WTC11 (cell line): ENCODE measurements at regions not wholly inside any gene's neighbourhood (a gene's known extent, or its start where the extent isn't known, plus 50 kb on each side); places are given as distances from the start of the nearest gene placed in this dataset.
A peak's percentile ranks its signal among the peaks of the same experiment; 100 is the strongest.

Experiments used
- ATAC-seq: fragments of 200-7000 bp; cut with Tn5 transposase; 2 replicates; pipeline ENCODE4 v1.10.0; 2021; ENCODE audit warnings: mild to moderate bottlenecking, moderate library complexity
- CTCF ChIA-PET: fragments of 300-600 bp; sonication (Branson Sonifier 250); formaldehyde crosslinking; loops from one replicate; lab custom pipeline; 2021; ENCODE audit warnings: antibody characterized with exemption; lab: Charles Lee
- POLR2A ChIA-PET: fragments of 350-600 bp; sonication (Branson Sonifier 250); formaldehyde crosslinking; loops from one replicate; lab custom pipeline; 2021; ENCODE audit warnings: antibody characterized with exemption; lab: Charles Lee
- DNase-seq: peaks from one replicate; pipeline ENCODE4 v3.0.0; 2021; ENCODE audit warnings: low spot score
- H3K27ac Mint-ChIP-seq: 2 replicates; pipeline ENCODE4 v1.8.0; 2021; ENCODE audit warnings: mixed read lengths
- H3K27me3 Mint-ChIP-seq: 2 replicates; pipeline ENCODE4 v1.8.0; 2021; ENCODE audit warnings: low read depth, mild to moderate bottlenecking, moderate library complexity, mixed read lengths
- H3K36me3 Mint-ChIP-seq: 2 replicates; pipeline ENCODE4 v1.8.0; 2021; ENCODE audit warnings: mixed read lengths
- H3K4me1 Mint-ChIP-seq: 2 replicates; pipeline ENCODE4 v1.8.0; 2022; ENCODE audit warnings: mixed read lengths
- H3K4me3 Mint-ChIP-seq: 2 replicates; pipeline ENCODE4 v1.8.0; 2021; ENCODE audit warnings: mild to moderate bottlenecking, moderate library complexity, mixed read lengths
- H3K9me3 Mint-ChIP-seq: 2 replicates; pipeline ENCODE4 v1.8.0; 2021; ENCODE audit warnings: mixed read lengths
- CREB1 ChIP-seq: sonication (generic); formaldehyde crosslinking; IDR thresholded peaks from 2 replicates; pipeline ENCODE4 v1.8.0; 2023; ENCODE audit warnings: mild to moderate bottlenecking, missing genetic modification reagents
- GABPB1 ChIP-seq: sonication (generic); formaldehyde crosslinking; IDR thresholded peaks from 2 replicates; pipeline ENCODE4 v1.8.1; 2023; ENCODE audit warnings: mild to moderate bottlenecking, missing genetic modification reagents
- GTF2I ChIP-seq: fragments of 250-450 bp; sonication (Bioruptor Pico); conservative IDR thresholded peaks from 2 replicates; pipeline ENCODE4 v1.4.0; 2021; ENCODE audit warnings: mild to moderate bottlenecking
- HMGA2 ChIP-seq: fragments of 250-450 bp; sonication (Bioruptor Pico); IDR thresholded peaks from 2 replicates; pipeline ENCODE4 v1.4.0; 2021; ENCODE audit warnings: mild to moderate bottlenecking, moderate library complexity
- MAX ChIP-seq: sonication (generic); formaldehyde crosslinking; IDR thresholded peaks from 2 replicates; pipeline ENCODE4 v1.8.0; 2022; ENCODE audit warnings: mild to moderate bottlenecking, missing genetic modification reagents
- OVOL2 ChIP-seq: fragments of 250-450 bp; sonication (Bioruptor Pico); IDR thresholded peaks from 2 replicates; pipeline ENCODE4 v1.9.0; 2021; ENCODE audit warnings: mild to moderate bottlenecking, borderline replicate concordance
- SP1 ChIP-seq: sonication (generic); formaldehyde crosslinking; conservative IDR thresholded peaks from 2 replicates; pipeline ENCODE4 v1.8.1; 2022; ENCODE audit warnings: missing genetic modification reagents
- TCF7 ChIP-seq: sonication (generic); formaldehyde crosslinking; IDR thresholded peaks from 2 replicates; pipeline ENCODE4 v1.8.0; 2022; ENCODE audit warnings: mild to moderate bottlenecking, low read depth, missing genetic modification reagents, moderate library complexity
- TEAD1 ChIP-seq: sonication (generic); formaldehyde crosslinking; IDR thresholded peaks from 2 replicates; pipeline ENCODE4 v1.8.0; 2022; ENCODE audit warnings: mild to moderate bottlenecking, missing genetic modification reagents
- ZNF121 ChIP-seq: sonication (generic); formaldehyde crosslinking; IDR thresholded peaks from 2 replicates; pipeline ENCODE4 v1.8.0; 2023; ENCODE audit warnings: missing genetic modification reagents
- ZNF232 ChIP-seq: sonication (generic); formaldehyde crosslinking; IDR thresholded peaks from 2 replicates; pipeline ENCODE4 v1.8.0; 2022; ENCODE audit warnings: mild to moderate bottlenecking, missing genetic modification reagents
- ZNF416 ChIP-seq: fragments of 250-450 bp; sonication (Bioruptor Pico); IDR thresholded peaks from 2 replicates; pipeline ENCODE4 v1.9.0; 2021; ENCODE audit warnings: mild to moderate bottlenecking, inconsistent platforms
- ZNF423 ChIP-seq: fragments of 250-450 bp; sonication (Bioruptor Pico); IDR thresholded peaks from 2 replicates; pipeline ENCODE4 v2.1.2; 2022; ENCODE audit warnings: mild to moderate bottlenecking, moderate library complexity
- TF ChIP-seq, protein P1 (sequence below): sonication (generic); formaldehyde crosslinking; IDR thresholded peaks from 2 replicates; pipeline ENCODE4 v1.8.0; 2022; ENCODE audit warnings: missing genetic modification reagents
- TF ChIP-seq, protein P2 (sequence below): sonication (generic); formaldehyde crosslinking; IDR thresholded peaks from 2 replicates; pipeline ENCODE4 v1.8.1; 2022; ENCODE audit warnings: low read depth, mild to moderate bottlenecking, moderate library complexity, missing genetic modification reagents, borderline replicate concordance
- TF ChIP-seq, protein P3 (sequence below): sonication (generic); formaldehyde crosslinking; IDR thresholded peaks from 2 replicates; pipeline ENCODE4 v1.8.1; 2023; ENCODE audit warnings: mild to moderate bottlenecking, missing genetic modification reagents, moderate library complexity
- TF ChIP-seq, protein P4 (sequence below): sonication (generic); formaldehyde crosslinking; IDR thresholded peaks from 2 replicates; pipeline ENCODE4 v1.8.1; 2022; ENCODE audit warnings: mild to moderate bottlenecking, moderate library complexity, missing genetic modification reagents
- TF ChIP-seq, protein P5 (sequence below): fragments of 200-600 bp; IDR thresholded peaks from 2 replicates; pipeline ENCODE4 v1.8.0; 2022; ENCODE audit warnings: antibody characterized with exemption
- TF ChIP-seq, protein P6 (sequence below): sonication (generic); formaldehyde crosslinking; IDR thresholded peaks from 2 replicates; pipeline ENCODE4 v1.8.0; 2022; ENCODE audit warnings: mild to moderate bottlenecking, missing genetic modification reagents

GRCh38 chr6:168739381-168739780 is 298.4 kb downstream of the SMOC2 start (continued):
- TF ChIP-seq, protein P1, sequence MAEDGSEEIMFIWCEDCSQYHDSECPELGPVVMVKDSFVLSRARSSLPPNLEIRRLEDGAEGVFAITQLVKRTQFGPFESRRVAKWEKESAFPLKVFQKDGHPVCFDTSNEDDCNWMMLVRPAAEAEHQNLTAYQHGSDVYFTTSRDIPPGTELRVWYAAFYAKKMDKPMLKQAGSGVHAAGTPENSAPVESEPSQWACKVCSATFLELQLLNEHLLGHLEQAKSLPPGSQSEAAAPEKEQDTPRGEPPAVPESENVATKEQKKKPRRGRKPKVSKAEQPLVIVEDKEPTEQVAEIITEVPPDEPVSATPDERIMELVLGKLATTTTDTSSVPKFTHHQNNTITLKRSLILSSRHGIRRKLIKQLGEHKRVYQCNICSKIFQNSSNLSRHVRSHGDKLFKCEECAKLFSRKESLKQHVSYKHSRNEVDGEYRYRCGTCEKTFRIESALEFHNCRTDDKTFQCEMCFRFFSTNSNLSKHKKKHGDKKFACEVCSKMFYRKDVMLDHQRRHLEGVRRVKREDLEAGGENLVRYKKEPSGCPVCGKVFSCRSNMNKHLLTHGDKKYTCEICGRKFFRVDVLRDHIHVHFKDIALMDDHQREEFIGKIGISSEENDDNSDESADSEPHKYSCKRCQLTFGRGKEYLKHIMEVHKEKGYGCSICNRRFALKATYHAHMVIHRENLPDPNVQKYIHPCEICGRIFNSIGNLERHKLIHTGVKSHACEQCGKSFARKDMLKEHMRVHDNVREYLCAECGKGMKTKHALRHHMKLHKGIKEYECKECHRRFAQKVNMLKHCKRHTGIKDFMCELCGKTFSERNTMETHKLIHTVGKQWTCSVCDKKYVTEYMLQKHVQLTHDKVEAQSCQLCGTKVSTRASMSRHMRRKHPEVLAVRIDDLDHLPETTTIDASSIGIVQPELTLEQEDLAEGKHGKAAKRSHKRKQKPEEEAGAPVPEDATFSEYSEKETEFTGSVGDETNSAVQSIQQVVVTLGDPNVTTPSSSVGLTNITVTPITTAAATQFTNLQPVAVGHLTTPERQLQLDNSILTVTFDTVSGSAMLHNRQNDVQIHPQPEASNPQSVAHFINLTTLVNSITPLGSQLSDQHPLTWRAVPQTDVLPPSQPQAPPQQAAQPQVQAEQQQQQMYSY (CRISPR knock-in tag): no peak
- TF ChIP-seq ZNF423 (CRISPR knock-in tag): no peak
- TF ChIP-seq TEAD1: no peak
- TF ChIP-seq, protein P2, sequence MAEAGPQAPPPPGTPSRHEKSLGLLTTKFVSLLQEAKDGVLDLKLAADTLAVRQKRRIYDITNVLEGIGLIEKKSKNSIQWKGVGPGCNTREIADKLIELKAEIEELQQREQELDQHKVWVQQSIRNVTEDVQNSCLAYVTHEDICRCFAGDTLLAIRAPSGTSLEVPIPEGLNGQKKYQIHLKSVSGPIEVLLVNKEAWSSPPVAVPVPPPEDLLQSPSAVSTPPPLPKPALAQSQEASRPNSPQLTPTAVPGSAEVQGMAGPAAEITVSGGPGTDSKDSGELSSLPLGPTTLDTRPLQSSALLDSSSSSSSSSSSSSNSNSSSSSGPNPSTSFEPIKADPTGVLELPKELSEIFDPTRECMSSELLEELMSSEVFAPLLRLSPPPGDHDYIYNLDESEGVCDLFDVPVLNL (CRISPR knock-in tag): no peak
- TF ChIP-seq, protein P3, sequence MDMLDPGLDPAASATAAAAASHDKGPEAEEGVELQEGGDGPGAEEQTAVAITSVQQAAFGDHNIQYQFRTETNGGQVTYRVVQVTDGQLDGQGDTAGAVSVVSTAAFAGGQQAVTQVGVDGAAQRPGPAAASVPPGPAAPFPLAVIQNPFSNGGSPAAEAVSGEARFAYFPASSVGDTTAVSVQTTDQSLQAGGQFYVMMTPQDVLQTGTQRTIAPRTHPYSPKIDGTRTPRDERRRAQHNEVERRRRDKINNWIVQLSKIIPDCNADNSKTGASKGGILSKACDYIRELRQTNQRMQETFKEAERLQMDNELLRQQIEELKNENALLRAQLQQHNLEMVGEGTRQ: no peak
- no peak for TF ChIP-seq SP1 (CRISPR knock-in tag)
- TF ChIP-seq TCF7 (CRISPR knock-in tag): no peak
- no peak for TF ChIP-seq MAX (CRISPR knock-in tag)

- H3K36me3 Mint-ChIP-seq: peaks cover 7% of the 10 kb centered on the region
- peak; percentile 51; the same call in 1 of the 2 replicates for ATAC-seq
- POLR2A ChIA-PET: no interaction called here
- no peak for DNase-seq
- H3K9me3 Mint-ChIP-seq: peaks cover 22% of the 10 kb centered on the region
- H3K4me1 Mint-ChIP-seq: peaks cover 8% of the 10 kb centered on the region
- no peak for TF ChIP-seq GABPB1
- H3K4me3 Mint-ChIP-seq: no peak overlapping the region
- no peaks in the 10 kb centered on the region for H3K27me3 Mint-ChIP-seq
- CTCF ChIA-PET: no interaction called here
- no peak overlapping the region for H3K27ac Mint-ChIP-seq
Measured at GRCh38 chr6:168737481-168737880, 296.5 kb downstream of the SMOC2 start.

- POLR2A ChIA-PET: interaction anchor here (0.6 kb wide), 1 partner anchor 10 kb away, joined by 3 read pairs; no protein-coding TSS in a partner anchor
- CTCF ChIA-PET: no interaction called here
- TF ChIP-seq, protein P4, sequence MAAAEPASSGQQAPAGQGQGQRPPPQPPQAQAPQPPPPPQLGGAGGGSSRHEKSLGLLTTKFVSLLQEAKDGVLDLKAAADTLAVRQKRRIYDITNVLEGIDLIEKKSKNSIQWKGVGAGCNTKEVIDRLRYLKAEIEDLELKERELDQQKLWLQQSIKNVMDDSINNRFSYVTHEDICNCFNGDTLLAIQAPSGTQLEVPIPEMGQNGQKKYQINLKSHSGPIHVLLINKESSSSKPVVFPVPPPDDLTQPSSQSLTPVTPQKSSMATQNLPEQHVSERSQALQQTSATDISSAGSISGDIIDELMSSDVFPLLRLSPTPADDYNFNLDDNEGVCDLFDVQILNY (CRISPR knock-in tag): no peak
- TF ChIP-seq CREB1 (no peak), ZNF121 (no peak), TCF7 (CRISPR knock-in tag) (no peak), GTF2I (CRISPR knock-in tag) (no peak), OVOL2 (no peak), GABPB1 (no peak), ZNF232 (CRISPR knock-in tag) (no peak), ZNF416 (no peak), HMGA2 (CRISPR knock-in tag) (no peak)
- TF ChIP-seq, protein P5, sequence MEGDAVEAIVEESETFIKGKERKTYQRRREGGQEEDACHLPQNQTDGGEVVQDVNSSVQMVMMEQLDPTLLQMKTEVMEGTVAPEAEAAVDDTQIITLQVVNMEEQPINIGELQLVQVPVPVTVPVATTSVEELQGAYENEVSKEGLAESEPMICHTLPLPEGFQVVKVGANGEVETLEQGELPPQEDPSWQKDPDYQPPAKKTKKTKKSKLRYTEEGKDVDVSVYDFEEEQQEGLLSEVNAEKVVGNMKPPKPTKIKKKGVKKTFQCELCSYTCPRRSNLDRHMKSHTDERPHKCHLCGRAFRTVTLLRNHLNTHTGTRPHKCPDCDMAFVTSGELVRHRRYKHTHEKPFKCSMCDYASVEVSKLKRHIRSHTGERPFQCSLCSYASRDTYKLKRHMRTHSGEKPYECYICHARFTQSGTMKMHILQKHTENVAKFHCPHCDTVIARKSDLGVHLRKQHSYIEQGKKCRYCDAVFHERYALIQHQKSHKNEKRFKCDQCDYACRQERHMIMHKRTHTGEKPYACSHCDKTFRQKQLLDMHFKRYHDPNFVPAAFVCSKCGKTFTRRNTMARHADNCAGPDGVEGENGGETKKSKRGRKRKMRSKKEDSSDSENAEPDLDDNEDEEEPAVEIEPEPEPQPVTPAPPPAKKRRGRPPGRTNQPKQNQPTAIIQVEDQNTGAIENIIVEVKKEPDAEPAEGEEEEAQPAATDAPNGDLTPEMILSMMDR: no peak
- TF ChIP-seq, protein P1 (CRISPR knock-in tag): no peak
- TF ChIP-seq, protein P6, sequence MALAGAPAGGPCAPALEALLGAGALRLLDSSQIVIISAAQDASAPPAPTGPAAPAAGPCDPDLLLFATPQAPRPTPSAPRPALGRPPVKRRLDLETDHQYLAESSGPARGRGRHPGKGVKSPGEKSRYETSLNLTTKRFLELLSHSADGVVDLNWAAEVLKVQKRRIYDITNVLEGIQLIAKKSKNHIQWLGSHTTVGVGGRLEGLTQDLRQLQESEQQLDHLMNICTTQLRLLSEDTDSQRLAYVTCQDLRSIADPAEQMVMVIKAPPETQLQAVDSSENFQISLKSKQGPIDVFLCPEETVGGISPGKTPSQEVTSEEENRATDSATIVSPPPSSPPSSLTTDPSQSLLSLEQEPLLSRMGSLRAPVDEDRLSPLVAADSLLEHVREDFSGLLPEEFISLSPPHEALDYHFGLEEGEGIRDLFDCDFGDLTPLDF (CRISPR knock-in tag): no peak
Measured at GRCh38 chr6:168737014-168737413, 296.0 kb downstream of the SMOC2 start.

More at GRCh38 chr6:168737014-168737413, 296.0 kb downstream of the SMOC2 start:
- Mint-ChIP-seq H3K27me3 (no peaks in the 10 kb centered on the region), H3K4me3 (no peak overlapping the region), H3K9me3 (peaks cover 20% of the 10 kb centered on the region), H3K4me1 (peaks cover 8% of the 10 kb centered on the region), H3K36me3 (0 out of 2 replicates have a peak, but pooled peaks cover 5% of the 10 kb centered on the region), H3K27ac (no peak overlapping the region)
- ATAC-seq: no peak
- DNase-seq: no peak
